ENCODE measurements at regions not wholly inside any gene's neighbourhood (a gene's known extent, or its start where the extent isn't known, plus 50 kb on each side); places are given as distances from the start of the nearest gene placed in this dataset.
"Not testable (repeated sequence)": the region's sequence is repeated elsewhere in the genome, so short reads cannot be mapped to it uniquely, and the experiment has no call there.

- no peak for TF ChIP-seq CTCF (IDR thresholded peaks at IDR 0.05; ENCODE audit: low read depth, low read length, missing control alignments)
- no peak for DNase-seq
Measured at GRCh38 chr4:53895137-53895536, 169.3 kb downstream of the CHIC2 start.

GRCh38 chr4:53890461-53890860 lies 173.9 kb downstream of the CHIC2 start:
- no peak for DNase-seq
- in situ Hi-C loops (cut with HindIII; ENCODE audit: low pct_ligation_motif_present, low sequenced_read_pairs) = no loop called here
- H3K36me3 ChIP-seq (replicated peaks) = no peaks in the 10 kb centered on the region

More at GRCh38 chr4:53895137-53895536, 169.3 kb downstream of the CHIC2 start:
- H3K36me3 ChIP-seq (replicated peaks) = no peaks in the 10 kb centered on the region
- no peak overlapping the region for H3K4me3 ChIP-seq (ENCODE audit: low read depth, low read length)
- H3K27me3 ChIP-seq (replicated peaks) = no peaks in the 10 kb centered on the region
- H3K27ac ChIP-seq = no peak overlapping the region
- in situ Hi-C loops (cut with HindIII; ENCODE audit: low pct_ligation_motif_present, low sequenced_read_pairs) = no loop called here

GRCh38 chr4:53889326-53890055 lies 174.9 kb downstream of the CHIC2 start:
- no peaks in the 10 kb centered on the region for H3K36me3 ChIP-seq (replicated peaks)
- no peak for DNase-seq

More at GRCh38 chr4:53890461-53890860, 173.9 kb downstream of the CHIC2 start:
- Histone ChIP-seq H3K27me3 (replicated peaks) (no peaks in the 10 kb centered on the region), H3K4me3 (ENCODE audit: low read depth, low read length) (no peak overlapping the region), H3K27ac (no peak overlapping the region)
- TF ChIP-seq CTCF (IDR thresholded peaks at IDR 0.05; ENCODE audit: low read depth, low read length, missing control alignments) = no peak

GRCh38 chr4:53886090-53886489 lies 178.3 kb downstream of the CHIC2 start:
- no peak for TF ChIP-seq CTCF (IDR thresholded peaks at IDR 0.05; ENCODE audit: low read depth, low read length, missing control alignments)
- no peak for DNase-seq
- no peak overlapping the region for H3K27ac ChIP-seq
- no peaks in the 10 kb centered on the region for H3K27me3 ChIP-seq (replicated peaks)
- no peaks in the 10 kb centered on the region for H3K36me3 ChIP-seq (replicated peaks)
- in situ Hi-C loops (cut with HindIII; ENCODE audit: low pct_ligation_motif_present, low sequenced_read_pairs) = no loop called here
- H3K4me3 ChIP-seq (ENCODE audit: low read depth, low read length) = no peak overlapping the region

More at GRCh38 chr4:53889326-53890055, 174.9 kb downstream of the CHIC2 start:
- H3K27ac ChIP-seq = no peak overlapping the region
- no peaks in the 10 kb centered on the region for H3K27me3 ChIP-seq (replicated peaks)
- in situ Hi-C loops (cut with HindIII; ENCODE audit: low pct_ligation_motif_present, low sequenced_read_pairs) = no loop called here
- no peak for TF ChIP-seq CTCF (IDR thresholded peaks at IDR 0.05; ENCODE audit: low read depth, low read length, missing control alignments)
- H3K4me3 ChIP-seq (ENCODE audit: low read depth, low read length) = no peak overlapping the region

GRCh38 chr4:53885668-53886067 lies 178.7 kb downstream of the CHIC2 start:
- Histone ChIP-seq H3K27me3 (replicated peaks) (no peaks in the 10 kb centered on the region), H3K4me3 (ENCODE audit: low read depth, low read length) (no peak overlapping the region), H3K27ac (no peak overlapping the region), H3K36me3 (replicated peaks) (no peaks in the 10 kb centered on the region)
- in situ Hi-C loops (cut with HindIII; ENCODE audit: low pct_ligation_motif_present, low sequenced_read_pairs) = no loop called here
- DNase-seq = no peak
- TF ChIP-seq CTCF (IDR thresholded peaks at IDR 0.05; ENCODE audit: low read depth, low read length, missing control alignments) = no peak

- in situ Hi-C loops (cut with HindIII; ENCODE audit: low pct_ligation_motif_present, low sequenced_read_pairs); H3K27me3 ChIP-seq (replicated peaks); H3K27ac ChIP-seq; H3K4me3 ChIP-seq (ENCODE audit: low read depth, low read length); H3K36me3 ChIP-seq (replicated peaks); DNase-seq: not testable (repeated sequence)
Measured at GRCh38 chr4:53877096-53877495, 187.3 kb downstream of the CHIC2 start.

Measured in brain microvascular endothelial cell (primary cell).